GM18867 (cell line): ENCODE measurements at regions not wholly inside any gene's neighbourhood (a gene's known extent, or its start where the extent isn't known, plus 50 kb on each side); places are given as distances from the start of the nearest gene placed in this dataset.

Source experiments
- ATAC-seq: cut with Tn5 transposase; IDR thresholded peaks from one replicate; pipeline ENCODE4 v1.9.1; 2021; ENCODE audit warnings: mild to moderate bottlenecking, moderate library complexity; ENCODE audit not compliant: unreplicated experiment

- no peak for ATAC-seq
Measured at GRCh38 chr18:45168866-45169600, 446.2 kb upstream of the SLC14A2 start.

GRCh38 chr18:45169610-45170009, 445.7 kb upstream of the SLC14A2 start:
- ATAC-seq, result no peak

GRCh38 chr18:45171679-45172191, 443.5 kb upstream of the SLC14A2 start:
- no peak for ATAC-seq

GRCh38 chr18:45173327-45173726, 441.9 kb upstream of the SLC14A2 start:
- ATAC-seq, result no peak

- ATAC-seq, result no peak
Measured at GRCh38 chr18:45173799-45174519, 441.3 kb upstream of the SLC14A2 start.

- no peak for ATAC-seq
Measured at GRCh38 chr18:45174629-45175136, 440.6 kb upstream of the SLC14A2 start.

- ATAC-seq, result no peak
Measured at GRCh38 chr18:45175511-45175910, 439.8 kb upstream of the SLC14A2 start.

GRCh38 chr18:45186832-45187231, 428.4 kb upstream of the SLC14A2 start:
- ATAC-seq, result no peak

GRCh38 chr18:45191795-45192194, 423.5 kb upstream of the SLC14A2 start:
- ATAC-seq, result no peak

- ATAC-seq, result peak; percentile 98
Measured at GRCh38 chr18:45197526-45197970, 417.7 kb upstream of the SLC14A2 start.

GRCh38 chr18:45198526-45198925, 416.8 kb upstream of the SLC14A2 start:
- no peak for ATAC-seq

- ATAC-seq, result no peak
Measured at GRCh38 chr18:45201029-45201428, 414.2 kb upstream of the SLC14A2 start.

GRCh38 chr18:45201489-45201888, 413.8 kb upstream of the SLC14A2 start:
- ATAC-seq, result no peak

- no peak for ATAC-seq
Measured at GRCh38 chr18:45202061-45202460, 413.2 kb upstream of the SLC14A2 start.

GRCh38 chr18:45203677-45204076, 411.6 kb upstream of the SLC14A2 start:
- no peak for ATAC-seq

- no peak for ATAC-seq
Measured at GRCh38 chr18:45207328-45207727, 407.9 kb upstream of the SLC14A2 start.

GRCh38 chr18:45208164-45208563, 407.1 kb upstream of the SLC14A2 start:
- no peak for ATAC-seq

- peak; percentile 99 for ATAC-seq
Measured at GRCh38 chr18:45212181-45213039, 402.9 kb upstream of the SLC14A2 start.

- ATAC-seq, result peak; percentile 3
Measured at GRCh38 chr18:45213040-45213333, 402.3 kb upstream of the SLC14A2 start.

GRCh38 chr18:45218436-45218835, 396.8 kb upstream of the SLC14A2 start:
- ATAC-seq, result no peak

GRCh38 chr18:45221363-45221762, 393.9 kb upstream of the SLC14A2 start:
- ATAC-seq, result no peak
